Forelimb muscle (tissue), 1 donor: ENCODE measurements at regions not wholly inside any gene's neighbourhood (a gene's known extent, or its start where the extent isn't known, plus 50 kb on each side); places are given as distances from the start of the nearest gene placed in this dataset.

Experiments used
- DNase-seq: peaks from one replicate; pipeline ENCODE4 v3.0.0-alpha.2; 2013; ENCODE audit warnings: low read depth

DNA sequence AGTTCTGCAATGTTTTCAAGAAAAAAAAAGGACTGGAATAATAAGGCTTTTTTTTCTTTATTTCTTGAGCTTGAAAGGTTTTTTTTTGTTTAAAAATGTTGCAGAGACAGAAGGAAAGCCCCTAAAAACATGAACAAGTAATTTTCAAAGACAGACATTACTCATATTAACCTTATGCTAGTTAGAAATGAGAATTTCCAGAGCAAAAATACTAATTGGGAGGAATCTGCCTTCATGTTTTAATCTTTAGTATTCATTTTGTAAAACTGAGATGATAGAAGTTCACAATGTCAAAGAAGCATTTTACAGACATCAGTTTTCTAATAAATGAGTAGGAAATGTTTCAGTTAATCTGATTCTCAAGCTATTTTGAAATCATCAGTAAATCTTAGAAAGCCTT is 1805.3 kb downstream of the PCDH7 start:
- DNase-seq: no peak

DNA sequence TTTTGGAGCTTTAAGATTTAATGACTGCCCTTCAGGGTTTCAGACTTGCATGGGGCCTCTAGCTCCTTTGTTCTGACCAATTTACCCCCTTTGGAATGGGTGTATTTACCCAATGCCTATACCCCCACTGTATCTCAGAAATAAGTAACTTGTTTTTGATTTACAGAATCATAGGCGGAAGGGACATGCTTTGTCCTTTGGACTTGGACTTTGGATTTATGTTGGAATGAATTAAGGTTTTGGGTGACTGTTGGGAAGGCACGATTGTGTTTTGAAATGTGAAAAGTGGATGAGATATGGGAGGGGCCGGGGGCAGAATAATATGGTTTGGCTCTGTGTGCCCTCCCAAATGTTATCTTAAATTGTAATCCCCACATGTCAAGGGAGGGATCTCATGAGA is 1824.7 kb downstream of the PCDH7 start:
- no peak for DNase-seq

DNA sequence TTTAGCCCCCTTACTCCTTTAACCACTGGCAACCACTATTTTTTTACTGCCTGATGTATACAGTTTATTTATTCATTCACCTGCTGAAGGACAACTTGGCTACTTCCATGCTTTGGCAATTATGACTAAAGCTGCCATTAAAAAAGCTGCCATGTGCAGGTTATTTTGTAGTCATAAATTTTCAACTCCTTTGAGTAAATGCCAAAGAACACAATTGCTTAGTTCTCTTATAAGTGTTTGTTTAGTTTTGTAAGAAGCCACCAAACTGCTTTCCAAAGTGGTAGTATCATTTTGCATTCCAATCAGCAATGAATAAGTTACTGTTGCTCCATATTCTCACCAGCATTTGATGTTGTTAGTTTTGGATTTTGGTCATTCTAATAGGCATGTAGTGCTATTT is 1831.8 kb downstream of the PCDH7 start:
- no peak for DNase-seq

DNA sequence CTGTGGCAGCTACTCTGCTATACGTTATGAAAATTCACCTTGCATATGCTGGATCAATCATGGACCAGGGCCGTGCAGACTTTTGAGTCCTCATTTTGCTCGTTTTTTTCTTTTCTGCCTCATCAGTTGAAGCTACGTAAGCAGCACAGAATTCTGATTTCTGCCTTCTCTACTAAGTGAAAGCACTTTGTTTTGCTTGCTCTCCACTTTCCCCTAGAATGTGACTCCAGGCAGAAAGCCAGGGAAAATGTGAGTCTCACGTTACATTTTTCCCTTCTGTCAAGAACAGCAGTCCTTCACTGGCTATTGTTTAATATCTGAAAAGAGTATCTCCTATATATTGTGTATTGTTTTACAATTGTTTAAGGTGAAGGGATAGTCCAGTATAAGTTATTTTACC is 1840.1 kb downstream of the PCDH7 start:
- DNase-seq: peak; percentile 87

GRCh38 chr4:32562010-32562409 is 1841.8 kb downstream of the PCDH7 start:
- DNase-seq: no peak

GRCh38 chr4:32564626-32565025 is 1844.5 kb downstream of the PCDH7 start:
- DNase-seq: peak; percentile 22

- DNase-seq: no peak
Measured at GRCh38 chr4:32569861-32570260, 1849.7 kb downstream of the PCDH7 start.

- no peak for DNase-seq
Measured at GRCh38 chr4:32572366-32572765, 1852.2 kb downstream of the PCDH7 start.

- DNase-seq: no peak
Measured at GRCh38 chr4:32574803-32575202, 1854.6 kb downstream of the PCDH7 start.

DNA sequence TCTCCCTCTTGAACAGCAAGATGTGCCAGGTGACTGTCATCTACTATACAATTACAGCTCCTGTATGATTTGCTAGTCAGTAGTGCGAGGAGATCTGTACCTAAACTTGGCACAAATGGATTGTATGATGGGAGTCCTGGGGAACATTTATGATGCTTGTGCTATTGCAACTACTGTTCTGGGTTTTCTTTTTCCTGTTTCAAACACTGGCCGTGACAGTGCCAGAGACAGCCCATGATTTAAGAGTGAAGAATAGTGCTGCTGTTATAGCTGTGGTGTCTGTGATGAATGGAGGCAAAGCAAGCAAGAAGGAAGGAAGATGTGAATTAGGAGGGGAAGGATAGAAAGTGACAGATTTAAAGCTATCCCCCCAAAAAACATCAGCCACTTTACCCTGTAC is 1868.9 kb downstream of the PCDH7 start:
- no peak for DNase-seq

GRCh38 chr4:32589853-32590252 is 1869.7 kb downstream of the PCDH7 start:
- DNase-seq: no peak

DNA sequence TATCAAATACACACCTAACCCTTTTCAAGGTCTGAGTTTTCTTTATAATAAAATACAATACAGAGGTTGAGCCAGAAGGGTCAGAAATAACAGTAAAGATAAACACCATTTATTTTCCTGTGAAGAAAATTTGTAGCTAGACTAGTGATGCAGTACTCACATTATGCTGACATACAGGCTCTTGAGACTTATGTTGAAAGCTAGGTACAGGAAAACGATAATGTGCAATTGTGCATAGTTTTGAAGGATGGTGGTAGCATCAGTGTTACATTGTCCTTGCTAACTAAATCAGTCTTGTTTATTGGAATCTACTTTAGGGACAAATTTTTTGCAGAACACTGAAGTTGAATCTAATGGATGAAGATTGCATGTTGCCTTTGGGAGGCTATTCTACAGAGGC is 1877.2 kb downstream of the PCDH7 start:
- DNase-seq: no peak

- no peak for DNase-seq
Measured at GRCh38 chr4:32601848-32602247, 1881.7 kb downstream of the PCDH7 start.

- no peak for DNase-seq
Measured at GRCh38 chr4:32607978-32608377, 1887.8 kb downstream of the PCDH7 start.

GRCh38 chr4:32624943-32625603 is 1904.9 kb downstream of the PCDH7 start:
- DNase-seq: no peak

DNA sequence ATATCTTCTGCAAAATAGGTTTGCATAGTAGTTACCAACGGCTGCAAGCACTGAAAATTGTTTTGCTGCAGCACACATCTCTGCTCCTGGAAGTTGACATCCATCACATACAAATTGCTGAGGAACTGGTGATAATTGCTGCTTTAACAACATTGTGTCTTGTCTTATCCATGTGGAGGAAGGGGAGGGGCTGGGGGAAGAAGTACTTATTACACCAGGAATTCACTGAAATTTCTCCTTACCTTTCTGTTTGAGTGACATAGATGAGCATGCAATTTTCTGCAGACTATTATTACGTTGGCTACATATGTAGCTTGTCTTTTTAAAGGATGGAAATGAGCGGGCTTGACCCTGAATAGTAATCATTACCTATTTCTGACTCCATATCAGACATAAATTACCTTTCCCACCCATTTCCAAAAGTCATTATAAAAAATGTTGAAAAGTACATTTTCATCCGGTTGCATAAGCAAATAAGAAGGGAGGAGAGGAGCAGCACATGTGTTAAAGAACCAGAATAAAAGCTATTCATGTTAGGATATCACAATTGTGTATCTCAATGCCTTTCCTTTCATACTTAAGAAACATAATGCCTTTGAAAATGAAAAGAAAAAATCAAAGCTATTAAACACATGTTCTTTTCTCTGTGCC is 1905.6 kb downstream of the PCDH7 start:
- DNase-seq: no peak

GRCh38 chr4:32631831-32632230 is 1911.7 kb downstream of the PCDH7 start:
- no peak for DNase-seq

GRCh38 chr4:32633421-32633820 is 1913.3 kb downstream of the PCDH7 start:
- DNase-seq: no peak

GRCh38 chr4:32645653-32646052 is 1925.5 kb downstream of the PCDH7 start:
- DNase-seq: no peak

GRCh38 chr4:32658019-32658418 is 1937.8 kb downstream of the PCDH7 start:
- no peak for DNase-seq

DNA sequence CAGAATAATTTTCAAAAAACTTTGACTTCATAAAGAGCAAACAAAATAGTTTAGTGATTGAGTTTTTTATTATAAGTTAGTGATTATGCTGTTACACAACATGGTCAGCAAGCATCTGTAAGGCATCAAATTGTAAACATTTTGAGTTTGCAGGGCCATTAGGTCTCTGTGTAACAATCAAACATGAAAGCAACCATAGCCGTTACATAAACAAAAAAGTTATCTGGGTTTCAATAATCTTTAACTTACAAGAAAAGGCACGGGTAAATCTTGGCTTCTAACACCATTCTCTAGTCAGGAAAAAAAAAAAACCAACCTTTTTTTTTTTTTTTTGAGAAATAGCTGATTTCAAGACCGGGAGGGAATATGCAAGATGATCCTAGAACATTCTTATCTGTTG is 1941.1 kb downstream of the PCDH7 start:
- DNase-seq: no peak

GRCh38 chr4:32662803-32663202 is 1942.6 kb downstream of the PCDH7 start:
- no peak for DNase-seq

DNA sequence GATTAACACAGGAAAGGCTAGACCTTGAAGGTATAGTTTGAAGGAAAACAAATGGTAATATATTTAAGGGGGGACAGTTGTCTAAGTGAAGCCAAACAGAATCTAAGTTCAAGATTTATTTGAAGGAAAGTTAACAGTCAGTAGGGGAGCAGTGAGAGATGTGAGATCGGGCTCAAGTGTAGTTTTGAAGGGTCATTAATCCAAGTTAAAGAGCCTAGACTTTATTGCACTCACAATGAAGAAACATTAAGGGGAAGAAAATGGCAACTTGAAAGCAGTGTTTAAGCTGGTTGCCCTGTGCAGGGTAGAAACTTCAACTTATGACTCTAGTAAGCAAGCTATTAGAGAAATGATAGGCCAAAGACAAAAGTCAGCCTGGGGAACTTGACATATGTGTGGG is 1952.2 kb downstream of the PCDH7 start:
- DNase-seq: no peak

DNA sequence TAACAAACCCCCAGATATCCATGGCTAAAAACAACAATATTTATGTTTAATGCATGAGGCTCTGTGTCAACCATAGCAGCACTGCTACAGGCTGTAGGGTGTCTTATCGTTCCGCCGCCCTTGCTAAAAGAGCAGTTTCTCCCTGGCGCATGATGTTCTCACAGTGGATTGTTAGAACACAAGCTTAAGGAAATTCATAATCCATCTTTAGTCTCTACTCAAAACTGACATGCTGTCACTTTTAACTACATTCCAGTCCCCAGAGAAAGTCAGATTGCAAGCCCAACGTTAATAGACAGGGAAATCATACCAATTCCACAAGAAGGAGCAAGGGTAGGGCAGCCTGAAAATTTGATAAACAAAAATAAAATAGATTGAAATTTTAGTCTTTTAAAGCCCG is 1960.8 kb downstream of the PCDH7 start:
- DNase-seq: no peak
